Mesendoderm (in vitro differentiated cells): ENCODE measurements at regions not wholly inside any gene's neighbourhood (a gene's known extent, or its start where the extent isn't known, plus 50 kb on each side); places are given as distances from the start of the nearest gene placed in this dataset.

Experiments used
- DNase-seq: peaks from one replicate; pipeline ENCODE4 v3.0.0; 2013
- H2AK5ac ChIP-seq: 2 replicates; pipeline ENCODE4 v1.6.1; 2013; ENCODE audit warnings: low read length, inconsistent platforms
- H2BK120ac ChIP-seq: 2 replicates; pipeline ENCODE4 v1.6.1; 2013; ENCODE audit warnings: low read depth, mild to moderate bottlenecking, low read length, moderate library complexity, mixed read lengths
- H2BK15ac ChIP-seq: replicated peaks from 2 replicates; pipeline ENCODE4 v1.6.1; 2013; ENCODE audit warnings: low read depth, mild to moderate bottlenecking, moderate library complexity
- H2BK5ac ChIP-seq: 2 replicates; pipeline ENCODE4 v1.6.1; 2013; ENCODE audit warnings: low read length, inconsistent platforms
- H3K18ac ChIP-seq: 2 replicates; pipeline ENCODE4 v1.6.1; 2013; ENCODE audit warnings: mild to moderate bottlenecking, low read length, mixed read lengths
- H3K23ac ChIP-seq: one replicate; pipeline ENCODE4 v1.6.1; 2013; ENCODE audit warnings: low read length
- H3K27ac ChIP-seq: 2 replicates; pipeline ENCODE4 v1.5.1; 2013; ENCODE audit warnings: low read depth, mild to moderate bottlenecking, inconsistent platforms, low read length, moderate library complexity
- H3K27me3 ChIP-seq: 2 replicates; pipeline ENCODE4 v1.6.1; 2013; ENCODE audit warnings: low read length, control low read depth, mild to moderate bottlenecking, inconsistent platforms; ENCODE audit not compliant: insufficient read depth, poor library complexity
- H3K36me3 ChIP-seq: 2 replicates; pipeline ENCODE4 v1.6.1; 2013; ENCODE audit warnings: low read length, inconsistent platforms; ENCODE audit not compliant: control insufficient read depth, insufficient read depth
- H3K4ac ChIP-seq: one replicate; pipeline ENCODE4 v1.6.1; 2013; ENCODE audit warnings: low read depth, mild to moderate bottlenecking, low read length, moderate library complexity
- H3K4me1 ChIP-seq: 2 replicates; pipeline ENCODE4 v1.6.1; 2013; ENCODE audit warnings: low read depth, low read length, inconsistent platforms; ENCODE audit not compliant: control insufficient read depth
- H3K4me2 ChIP-seq: 2 replicates; pipeline ENCODE4 v1.6.1; 2013; ENCODE audit warnings: low read length
- H3K4me3 ChIP-seq: 2 replicates; pipeline ENCODE4 v1.5.1; 2013; ENCODE audit warnings: mild to moderate bottlenecking, low read length
- H3K56ac ChIP-seq: one replicate; pipeline ENCODE4 v1.6.1; 2013; ENCODE audit warnings: low read length
- H3K79me1 ChIP-seq: 2 replicates; pipeline ENCODE4 v1.6.1; 2013; ENCODE audit warnings: low read length, inconsistent platforms
- H3K79me2 ChIP-seq: 2 replicates; pipeline ENCODE4 v1.6.1; 2013; ENCODE audit warnings: mild to moderate bottlenecking, low read length; ENCODE audit not compliant: control insufficient read depth, insufficient read depth
- H3K9ac ChIP-seq: 2 replicates; pipeline ENCODE4 v1.6.1; 2013; ENCODE audit warnings: low read length, inconsistent platforms
- H4K5ac ChIP-seq: one replicate; pipeline ENCODE4 v1.6.1; 2013; ENCODE audit warnings: low read length
- H4K8ac ChIP-seq: one replicate; pipeline ENCODE4 v1.6.1; 2013; ENCODE audit warnings: low read depth, mild to moderate bottlenecking, control low read depth, low read length, moderate library complexity
- WGBS: extraction: QIAGEN DNeasy Blood & Tissue Kit; methylation state at CpG from one replicate; pipeline ENCODE4 v1.1.7; 2013; ENCODE audit warnings: low lambda C conversion rate, missing lambda C conversion rate; ENCODE audit not compliant: insufficient coverage; ENCODE audit errors: extremely low coverage; 5-methylcytosine and 5-hydroxymethylcytosine counted together

GRCh38 chr20:39390186-39390585, 428.0 kb downstream of the DHX35 start:
- H4K8ac ChIP-seq = no peak overlapping the region
- H3K79me2 ChIP-seq = no peaks in the 10 kb centered on the region
- no peak overlapping the region for H3K4ac ChIP-seq
- DNase-seq = no peak
- no peak overlapping the region for H2BK120ac ChIP-seq
- no peak overlapping the region for H3K9ac ChIP-seq
- H3K56ac ChIP-seq = no peak overlapping the region
- no peak overlapping the region for H2AK5ac ChIP-seq
- no peaks in the 10 kb centered on the region for H3K36me3 ChIP-seq
- no peak overlapping the region for H2BK15ac ChIP-seq
- WGBS = no CpG with 5 or more reads among the region's 5 CpGs
- H3K18ac ChIP-seq = no peak overlapping the region
- no peak overlapping the region for H2BK5ac ChIP-seq
- H3K4me1 ChIP-seq = no peaks in the 10 kb centered on the region
- no peak overlapping the region for H3K23ac ChIP-seq
- H4K5ac ChIP-seq = no peak overlapping the region
- no peaks in the 10 kb centered on the region for H3K27me3 ChIP-seq
- H3K27ac ChIP-seq = no peak overlapping the region
- H3K79me1 ChIP-seq = no peaks in the 10 kb centered on the region
- H3K4me2 ChIP-seq = no peak overlapping the region
- H3K4me3 ChIP-seq = no peak overlapping the region

GRCh38 chr20:39381595-39381994, 419.5 kb downstream of the DHX35 start:
- no peak overlapping the region for H3K4me3 ChIP-seq
- H3K79me2 ChIP-seq = no peaks in the 10 kb centered on the region
- H2BK120ac ChIP-seq = no peak overlapping the region
- no peak overlapping the region for H3K9ac ChIP-seq
- H2AK5ac ChIP-seq = no peak overlapping the region
- no peaks in the 10 kb centered on the region for H3K27me3 ChIP-seq
- no peak overlapping the region for H3K18ac ChIP-seq
- H3K4me2 ChIP-seq = no peak overlapping the region
- no peak overlapping the region for H4K8ac ChIP-seq
- peak; percentile 54 for DNase-seq
- no peaks in the 10 kb centered on the region for H3K79me1 ChIP-seq
- H3K4me1 ChIP-seq = no peaks in the 10 kb centered on the region
- no peak overlapping the region for H2BK15ac ChIP-seq
- H3K36me3 ChIP-seq = no peaks in the 10 kb centered on the region
- H3K56ac ChIP-seq = no peak overlapping the region
- no CpG with 5 or more reads among the region's 4 CpGs for WGBS
- H4K5ac ChIP-seq = no peak overlapping the region
- H2BK5ac ChIP-seq = no peak overlapping the region
- H3K27ac ChIP-seq = no peak overlapping the region
- no peak overlapping the region for H3K4ac ChIP-seq
- no peak overlapping the region for H3K23ac ChIP-seq

GRCh38 chr20:39378776-39379175, 416.6 kb downstream of the DHX35 start:
- H4K5ac ChIP-seq = no peak overlapping the region
- H3K4me1 ChIP-seq = no peaks in the 10 kb centered on the region
- H3K56ac ChIP-seq = no peak overlapping the region
- DNase-seq = no peak
- H3K36me3 ChIP-seq = no peaks in the 10 kb centered on the region
- H3K4me2 ChIP-seq = no peak overlapping the region
- H2BK15ac ChIP-seq = no peak overlapping the region
- H3K4me3 ChIP-seq = no peak overlapping the region
- no peak overlapping the region for H2BK120ac ChIP-seq
- no peak overlapping the region for H2AK5ac ChIP-seq
- H3K79me2 ChIP-seq = no peaks in the 10 kb centered on the region
- H3K23ac ChIP-seq = no peak overlapping the region
- H2BK5ac ChIP-seq = no peak overlapping the region
- no peak overlapping the region for H3K4ac ChIP-seq
- no peak overlapping the region for H3K9ac ChIP-seq
- no peaks in the 10 kb centered on the region for H3K79me1 ChIP-seq
- no peak overlapping the region for H4K8ac ChIP-seq
- H3K18ac ChIP-seq = no peak overlapping the region
- no CpG with 5 or more reads among the region's 5 CpGs for WGBS
- no peaks in the 10 kb centered on the region for H3K27me3 ChIP-seq
- no peak overlapping the region for H3K27ac ChIP-seq

GRCh38 chr20:39376788-39377187, 414.6 kb downstream of the DHX35 start:
- WGBS = no CpG with 5 or more reads among the region's 4 CpGs
- H4K8ac ChIP-seq = no peak overlapping the region

GRCh38 chr20:39364320-39364719, 402.2 kb downstream of the DHX35 start:
- Histone ChIP-seq H2AK5ac (no peak overlapping the region), H3K23ac (no peak overlapping the region), H3K4me3 (no peak overlapping the region), H2BK120ac (no peak overlapping the region), H3K4me1 (no peaks in the 10 kb centered on the region), H3K4me2 (no peak overlapping the region), H2BK15ac (no peak overlapping the region), H3K79me1 (no peaks in the 10 kb centered on the region), H3K9ac (no peak overlapping the region), H3K79me2 (no peaks in the 10 kb centered on the region), H3K4ac (no peak overlapping the region), H3K27me3 (no peaks in the 10 kb centered on the region), H4K5ac (no peak overlapping the region), H3K27ac (no peak overlapping the region), H3K56ac (no peak overlapping the region), H3K36me3 (no peaks in the 10 kb centered on the region), H2BK5ac (no peak overlapping the region), H3K18ac (no peak overlapping the region), H4K8ac (no peak overlapping the region)
- no CpG with 5 or more reads among the region's 2 CpGs for WGBS
- DNase-seq = no peak

More at GRCh38 chr20:39376788-39377187, 414.6 kb downstream of the DHX35 start:
- no peaks in the 10 kb centered on the region for H3K27me3 ChIP-seq
- H3K18ac ChIP-seq = no peak overlapping the region
- H3K36me3 ChIP-seq = no peaks in the 10 kb centered on the region
- no peak overlapping the region for H3K27ac ChIP-seq
- H3K9ac ChIP-seq = no peak overlapping the region
- H3K4ac ChIP-seq = no peak overlapping the region
- H3K56ac ChIP-seq = no peak overlapping the region
- DNase-seq = no peak
- no peak overlapping the region for H4K5ac ChIP-seq
- no peak overlapping the region for H3K4me2 ChIP-seq
- H3K79me1 ChIP-seq = no peaks in the 10 kb centered on the region
- H2BK120ac ChIP-seq = no peak overlapping the region
- no peak overlapping the region for H2BK5ac ChIP-seq
- no peaks in the 10 kb centered on the region for H3K4me1 ChIP-seq
- H3K79me2 ChIP-seq = no peaks in the 10 kb centered on the region
- H2AK5ac ChIP-seq = no peak overlapping the region
- H3K23ac ChIP-seq = no peak overlapping the region
- H3K4me3 ChIP-seq = no peak overlapping the region
- no peak overlapping the region for H2BK15ac ChIP-seq

GRCh38 chr20:39359981-39360620, 398.0 kb downstream of the DHX35 start:
- H3K79me1 ChIP-seq = no peaks in the 10 kb centered on the region
- no peak overlapping the region for H3K56ac ChIP-seq
- H4K8ac ChIP-seq = no peak overlapping the region
- H4K5ac ChIP-seq = no peak overlapping the region
- H3K4ac ChIP-seq = no peak overlapping the region
- H2BK5ac ChIP-seq = no peak overlapping the region
- H3K79me2 ChIP-seq = no peaks in the 10 kb centered on the region
- H3K4me1 ChIP-seq = no peaks in the 10 kb centered on the region
- no peak overlapping the region for H3K4me3 ChIP-seq
- H3K23ac ChIP-seq = no peak overlapping the region
- H2AK5ac ChIP-seq = no peak overlapping the region
- DNase-seq = no peak
- H3K36me3 ChIP-seq = no peaks in the 10 kb centered on the region
- H3K27ac ChIP-seq = no peak overlapping the region
- no peaks in the 10 kb centered on the region for H3K27me3 ChIP-seq
- H3K4me2 ChIP-seq = no peak overlapping the region
- H3K18ac ChIP-seq = no peak overlapping the region
- WGBS = no CpG with 5 or more reads among the region's 4 CpGs
- no peak overlapping the region for H2BK15ac ChIP-seq
- H2BK120ac ChIP-seq = no peak overlapping the region
- H3K9ac ChIP-seq = no peak overlapping the region
